ENCODE measurements at regions not wholly inside any gene's neighbourhood (a gene's known extent, or its start where the extent isn't known, plus 50 kb on each side); places are given as distances from the start of the nearest gene placed in this dataset.

- DNase-seq: no peak
These were observed 420.4 kb upstream of the DCN start for GRCh38 chr12:91603060-91603459.

DNA sequence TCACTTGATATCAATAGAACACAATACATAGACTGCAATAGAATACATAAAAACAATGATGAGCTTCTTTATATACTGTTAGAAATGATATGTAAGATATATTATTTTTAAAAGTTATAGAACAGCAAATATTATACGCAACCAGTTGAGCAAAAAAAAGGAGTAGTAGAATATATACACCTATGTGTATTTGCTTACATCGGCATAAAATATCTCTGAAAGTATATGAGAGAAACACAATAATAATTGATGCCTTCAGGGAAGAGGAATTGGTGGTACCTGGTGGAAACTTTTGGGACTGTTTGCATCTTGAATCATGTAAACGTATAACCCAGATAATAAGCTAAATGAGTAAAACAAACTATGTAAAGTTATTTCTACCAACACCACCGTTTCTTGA lies 418.4 kb upstream of the DCN start:
- no peak for DNase-seq

DNA sequence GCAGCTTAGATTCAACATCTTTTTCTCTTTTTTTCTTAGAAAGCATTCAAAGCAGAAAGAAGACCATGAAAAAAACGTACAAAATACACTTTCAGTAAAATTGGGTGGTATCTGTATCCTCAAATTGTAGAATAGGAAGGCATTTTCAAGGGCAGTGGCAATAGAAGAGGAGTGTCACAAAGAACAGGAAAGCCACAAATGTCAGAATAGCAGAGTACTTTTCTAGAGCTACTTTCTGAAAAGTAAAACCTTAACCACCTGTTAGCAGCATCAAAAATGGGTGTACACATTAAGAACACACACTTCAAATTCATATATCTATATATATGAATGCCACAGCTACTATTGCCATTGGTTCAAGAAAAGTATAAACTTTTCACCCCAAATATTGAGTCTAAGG lies 412.1 kb upstream of the DCN start:
- DNase-seq: no peak

DNA sequence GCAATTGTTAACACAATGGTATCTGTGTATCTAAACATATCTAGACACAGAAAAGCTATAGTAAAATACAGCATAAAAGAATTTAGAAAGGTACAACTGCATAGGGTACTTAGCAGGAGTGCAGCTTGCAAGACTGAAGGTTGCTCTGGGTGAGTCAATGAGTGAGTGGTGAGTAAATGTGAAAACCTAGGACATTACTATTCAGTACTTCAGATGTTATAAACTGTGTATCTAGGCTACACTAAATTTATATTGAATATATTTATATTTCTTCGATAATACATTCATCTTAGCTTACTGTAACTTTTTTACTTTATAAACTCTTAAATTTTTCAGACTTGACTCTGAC lies 409.0 kb upstream of the DCN start:
- no peak for DNase-seq

DNA sequence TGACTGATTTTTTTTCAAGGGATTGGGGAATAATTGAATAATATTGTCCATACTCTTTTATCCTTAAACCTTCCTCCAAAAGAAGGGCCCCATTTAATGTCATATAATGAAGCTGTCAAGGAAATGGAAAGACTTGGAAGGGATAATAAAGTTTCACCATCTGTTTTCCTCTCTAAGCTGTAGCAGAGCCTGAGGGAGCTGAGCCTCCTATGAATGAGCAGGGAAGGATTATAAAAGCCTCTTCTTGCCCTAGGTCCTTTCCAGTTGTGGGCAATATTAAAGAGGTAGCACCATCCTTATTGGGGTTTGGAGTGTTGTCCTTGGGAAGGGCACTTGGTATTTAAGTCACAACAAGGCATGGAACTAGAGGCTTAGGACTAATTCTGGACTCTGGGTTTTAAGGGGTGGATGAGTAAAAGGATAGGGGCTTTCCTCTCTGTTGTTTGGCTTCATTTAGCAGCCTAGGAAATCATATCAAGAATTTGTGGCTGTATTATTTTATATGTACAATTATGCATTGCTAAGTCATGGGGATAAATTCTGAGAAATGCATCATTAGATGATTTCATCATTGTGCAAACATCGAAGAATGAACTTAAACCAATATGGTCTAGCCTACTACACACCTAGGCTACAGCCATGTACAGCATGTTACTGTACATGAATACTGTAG lies 408.5 kb upstream of the DCN start:
- no peak for DNase-seq

GRCh38 chr12:91588874-91589454 lies 406.3 kb upstream of the DCN start:
- no peak for DNase-seq

DNA sequence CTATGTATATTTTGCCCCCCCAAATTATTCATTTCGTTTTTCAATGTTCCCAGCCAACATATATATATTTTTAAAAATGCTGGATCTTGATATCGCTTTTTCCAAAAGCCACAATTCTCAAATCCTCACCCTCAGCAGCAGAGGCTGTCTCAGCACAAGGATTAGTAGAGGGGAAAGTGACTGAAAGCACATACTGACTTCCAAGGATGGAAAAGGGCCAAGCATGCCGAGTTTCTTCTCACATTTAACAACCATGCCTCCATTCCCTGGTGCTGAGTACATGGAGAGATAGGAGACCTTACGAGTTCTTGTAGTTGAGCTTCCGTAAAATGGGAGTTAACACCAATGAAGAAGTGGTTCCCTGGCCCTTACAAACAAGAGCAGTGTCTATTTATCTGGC lies 403.4 kb upstream of the DCN start:
- DNase-seq: no peak

- no peak for DNase-seq
These were observed 400.2 kb upstream of the DCN start for GRCh38 chr12:91582811-91583210.

- DNase-seq: no peak
These were observed 397.1 kb upstream of the DCN start for GRCh38 chr12:91579516-91580263.

GRCh38 chr12:91577586-91578539 lies 395.2 kb upstream of the DCN start:
- DNase-seq: no peak

DNA sequence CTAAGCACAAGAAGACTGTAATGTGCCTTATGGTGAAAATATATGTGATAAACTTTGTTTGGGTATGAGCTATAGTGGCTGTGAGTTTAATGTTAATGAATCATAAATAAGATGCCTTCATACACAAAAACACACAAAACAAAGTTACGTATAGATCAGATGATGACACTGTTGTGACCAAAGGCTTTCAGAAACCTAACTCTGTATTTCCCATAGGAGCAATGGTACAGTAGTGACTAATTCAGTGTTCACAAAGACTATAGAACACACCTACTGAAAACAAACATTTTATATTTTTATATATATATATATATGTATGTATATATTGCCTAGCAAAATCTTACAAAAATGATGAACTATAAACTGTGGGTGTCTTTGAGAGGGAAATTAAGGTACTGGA lies 393.8 kb upstream of the DCN start:
- no peak for DNase-seq

- DNase-seq: no peak
These were observed 393.0 kb upstream of the DCN start for GRCh38 chr12:91575630-91576029.

DNA sequence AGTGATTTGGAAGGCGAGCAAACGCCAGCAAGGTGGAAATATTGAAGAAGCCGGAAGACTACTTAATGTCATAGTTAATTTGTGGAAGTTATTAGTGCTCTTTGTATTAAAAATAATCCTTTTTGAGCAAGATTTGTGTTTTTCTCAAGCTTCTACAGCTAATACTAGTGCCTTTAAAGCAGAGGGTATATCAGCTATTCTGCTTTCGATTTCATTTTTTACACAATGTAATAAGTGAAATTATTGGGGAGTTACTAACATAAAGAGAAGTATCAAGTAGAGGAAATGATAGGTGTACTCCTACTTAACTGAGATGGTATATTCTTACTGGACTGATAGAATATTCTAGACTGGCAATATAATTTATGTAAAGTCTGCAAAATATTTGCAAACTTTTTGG lies 392.4 kb upstream of the DCN start:
- no peak for DNase-seq

DNA sequence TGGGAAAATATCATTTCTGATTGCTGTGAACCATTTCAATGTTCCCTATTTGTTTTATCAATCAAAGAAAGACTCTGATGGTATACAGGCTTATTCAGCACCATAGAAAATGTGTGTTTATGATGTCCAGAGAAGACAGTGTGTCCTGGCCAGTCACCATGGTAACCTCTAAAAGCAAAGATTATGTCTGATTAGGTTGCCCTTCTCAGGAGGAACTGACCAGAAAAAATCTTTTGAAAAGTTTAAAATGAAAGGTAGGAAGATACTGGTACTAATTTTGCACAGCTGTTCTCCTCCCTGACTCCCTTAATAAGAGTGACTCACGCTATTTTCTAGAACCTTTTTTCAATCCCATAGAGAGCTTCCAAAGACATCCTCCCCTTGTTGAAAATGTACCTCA lies 391.8 kb upstream of the DCN start:
- no peak for DNase-seq

- no peak for DNase-seq
These were observed 390.3 kb upstream of the DCN start for GRCh38 chr12:91572869-91573268.

DNA sequence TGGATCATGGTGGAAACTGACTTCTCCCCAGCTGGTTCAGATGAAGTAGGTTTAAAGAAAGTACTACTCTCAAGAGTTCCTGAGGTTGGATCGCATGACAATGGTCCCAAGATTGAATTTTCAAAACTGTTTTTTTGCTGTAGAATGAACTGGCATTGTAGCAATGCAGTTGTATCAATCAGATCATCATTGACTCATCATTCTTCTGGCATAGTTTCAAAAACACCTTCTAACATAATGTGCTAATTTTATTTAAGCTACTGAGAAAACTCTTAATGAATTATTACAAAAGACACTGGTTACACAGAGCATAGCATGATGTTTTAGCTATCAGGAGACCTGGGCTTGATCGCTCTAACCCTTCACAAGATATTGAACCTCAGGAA lies 384.5 kb upstream of the DCN start:
- DNase-seq: no peak

DNA sequence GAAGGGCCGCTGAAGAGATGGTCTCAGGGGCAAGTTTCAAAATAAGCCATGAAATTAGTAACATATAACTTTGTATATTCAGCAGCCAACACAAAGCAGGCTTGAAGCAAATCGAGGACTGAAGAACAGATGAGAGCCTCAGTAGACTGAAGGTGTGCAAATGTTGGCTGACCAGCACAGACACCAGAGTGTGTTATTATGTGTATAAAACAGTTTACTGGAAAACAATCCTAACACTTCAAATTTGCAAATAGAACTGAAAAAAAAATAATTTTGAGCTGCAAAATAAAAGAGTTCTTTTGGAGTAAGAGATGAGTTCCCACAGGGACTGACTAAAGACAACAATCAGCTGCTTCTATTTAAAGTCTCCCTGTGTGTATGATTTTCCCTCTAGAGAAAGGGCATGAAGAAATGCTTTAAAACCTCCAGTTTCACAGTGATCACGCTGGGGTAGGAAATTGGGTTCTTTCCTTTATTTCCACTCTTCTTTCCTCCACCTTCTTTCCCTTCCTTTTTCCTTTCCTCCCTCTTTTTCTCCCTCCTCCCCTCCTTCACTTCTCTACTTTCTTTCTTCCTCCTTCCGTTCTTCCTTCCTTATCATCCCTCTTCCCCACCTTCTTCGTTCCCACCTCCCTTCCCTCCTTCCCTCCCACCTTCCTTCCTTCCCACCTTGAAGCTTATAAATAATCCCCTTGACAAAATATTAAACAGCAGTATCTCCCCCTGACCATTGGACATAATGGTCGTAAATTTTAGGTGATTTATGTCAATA lies 383.9 kb upstream of the DCN start:
- no peak for DNase-seq

DNA sequence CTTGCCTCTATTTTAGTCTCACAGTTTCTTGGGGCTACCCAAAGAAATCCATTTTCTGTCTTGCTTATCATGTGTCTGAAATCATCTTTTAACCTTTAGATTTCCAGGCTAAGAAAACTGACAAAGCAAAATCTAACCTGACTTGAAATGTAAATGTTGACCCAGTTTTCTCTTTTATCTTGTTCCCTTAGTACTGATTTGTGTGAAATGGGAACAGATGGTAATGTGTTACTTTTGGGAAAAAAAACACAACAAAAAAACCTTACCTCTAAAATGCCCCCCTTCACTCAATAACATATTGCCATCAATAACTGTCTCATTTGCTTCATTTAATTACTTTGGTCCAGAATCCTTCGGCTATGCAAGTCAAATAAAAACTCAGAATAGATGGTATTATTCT lies 383.2 kb upstream of the DCN start:
- no peak for DNase-seq

DNA sequence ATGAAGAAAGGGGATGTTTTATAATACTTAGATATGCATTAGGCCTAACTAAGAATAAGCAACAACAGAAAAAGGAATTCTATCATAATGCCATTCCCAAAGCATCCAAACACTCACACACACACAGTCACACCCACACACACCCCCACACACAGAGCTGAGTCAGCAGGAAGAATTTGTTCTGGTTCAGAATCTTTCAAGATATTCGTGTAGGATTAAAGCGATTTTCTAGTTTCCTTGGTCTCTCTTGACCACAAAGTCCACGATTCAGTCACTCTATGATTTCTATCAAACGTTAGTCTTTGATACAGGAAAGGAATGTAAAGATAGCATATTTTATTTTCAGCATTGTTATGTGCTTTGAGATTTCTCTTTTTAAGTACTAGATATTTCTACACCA lies 382.6 kb upstream of the DCN start:
- peak in 11 of 56 donors; percentile 2 to 39 (median 11) for DNase-seq

DNA sequence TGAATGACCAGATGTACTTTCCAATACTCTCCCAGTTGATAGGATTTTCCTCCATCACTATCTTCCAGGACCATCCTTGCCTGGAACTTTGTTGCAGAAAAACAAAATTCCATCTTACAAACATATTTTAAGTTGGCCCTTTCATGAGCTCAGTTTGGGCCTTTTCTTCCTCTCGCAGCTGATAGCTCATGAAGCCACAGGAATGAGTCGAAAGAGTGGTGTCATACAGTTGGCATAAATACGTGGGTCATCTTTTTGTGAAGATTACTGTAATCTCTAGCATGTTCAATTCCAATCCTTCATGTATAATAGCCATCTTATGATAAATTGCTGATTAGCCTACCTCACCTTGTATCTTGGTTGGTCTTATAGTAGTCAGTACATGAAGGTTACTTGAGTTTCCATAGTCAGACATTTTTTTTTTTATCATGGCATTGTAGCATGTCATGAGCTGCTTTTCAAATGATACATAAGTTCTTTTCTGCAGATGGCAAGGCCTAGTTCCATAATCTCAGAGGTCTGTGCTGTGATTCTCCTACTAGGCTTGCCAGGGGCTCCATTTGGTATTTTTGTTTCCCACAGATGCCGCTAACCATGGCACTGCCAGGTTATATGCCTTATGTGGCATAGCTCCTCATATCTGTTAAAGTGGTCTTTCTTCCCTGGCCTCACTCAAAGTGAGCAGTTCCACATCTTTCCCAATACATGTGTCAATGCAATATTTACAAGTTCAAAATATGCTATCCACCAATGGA lies 380.6 kb upstream of the DCN start:
- no peak for DNase-seq

Measured in nucleus accumbens (tissue), 56 donors.